ENCODE measurements at regions not wholly inside any gene's neighbourhood (a gene's known extent, or its start where the extent isn't known, plus 50 kb on each side); places are given as distances from the start of the nearest gene placed in this dataset.

- no peak for DNase-seq
Measured at GRCh38 chr11:45472716-45473317, 186.7 kb upstream of the SYT13 start.

- no peak for DNase-seq
Measured at GRCh38 chr11:45471266-45471665, 185.1 kb upstream of the SYT13 start.

- DNase-seq, result no peak
Measured at GRCh38 chr11:45470794-45471167, 184.6 kb upstream of the SYT13 start.

- DNase-seq, result no peak
Measured at GRCh38 chr11:45470151-45470793, 184.1 kb upstream of the SYT13 start.

- no peak for DNase-seq
Measured at GRCh38 chr11:45468267-45468856, 182.2 kb upstream of the SYT13 start.

DNA sequence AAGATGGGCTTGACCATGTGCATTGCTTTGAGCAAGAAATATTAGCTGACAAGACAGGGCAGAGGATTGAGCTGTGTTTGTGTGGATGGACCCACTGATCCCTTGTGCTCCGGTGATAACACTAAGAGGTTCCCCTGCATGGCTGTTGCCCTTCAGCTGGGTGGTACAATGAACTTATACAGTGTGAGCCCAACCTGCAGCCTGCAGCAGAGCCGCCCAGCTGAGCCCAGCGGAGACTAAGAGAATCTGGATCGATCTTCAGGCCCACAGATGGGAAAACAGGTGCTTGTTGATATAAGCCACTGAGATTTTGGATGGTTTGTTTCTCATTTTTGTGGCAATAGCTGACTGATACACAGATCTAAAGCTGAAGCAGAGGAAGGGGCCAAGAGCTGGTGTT lies 177.4 kb upstream of the SYT13 start:
- no peak for DNase-seq

GRCh38 chr11:45461514-45461913 lies 175.4 kb upstream of the SYT13 start:
- no peak for DNase-seq

- no peak for DNase-seq
Measured at GRCh38 chr11:45459491-45459890, 173.3 kb upstream of the SYT13 start.

DNA sequence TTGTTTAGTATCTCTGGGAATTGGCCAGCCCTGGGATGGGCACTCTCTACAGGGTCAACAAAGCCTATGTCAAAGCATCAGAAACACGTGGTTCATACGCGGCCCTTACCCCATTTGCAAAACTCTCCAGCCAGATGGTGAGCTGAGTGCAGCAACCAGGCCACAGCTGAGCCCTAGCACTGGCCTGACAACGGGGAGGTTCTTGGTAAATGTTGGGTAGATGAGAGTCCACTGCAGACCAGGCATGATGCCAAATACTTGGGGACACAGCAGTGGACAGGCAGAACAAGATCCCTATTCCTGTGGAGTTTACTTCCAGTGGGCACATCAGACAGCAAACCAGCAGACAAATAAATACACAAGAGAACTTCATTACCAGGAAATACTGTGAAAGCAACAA lies 172.1 kb upstream of the SYT13 start:
- no peak for DNase-seq

DNA sequence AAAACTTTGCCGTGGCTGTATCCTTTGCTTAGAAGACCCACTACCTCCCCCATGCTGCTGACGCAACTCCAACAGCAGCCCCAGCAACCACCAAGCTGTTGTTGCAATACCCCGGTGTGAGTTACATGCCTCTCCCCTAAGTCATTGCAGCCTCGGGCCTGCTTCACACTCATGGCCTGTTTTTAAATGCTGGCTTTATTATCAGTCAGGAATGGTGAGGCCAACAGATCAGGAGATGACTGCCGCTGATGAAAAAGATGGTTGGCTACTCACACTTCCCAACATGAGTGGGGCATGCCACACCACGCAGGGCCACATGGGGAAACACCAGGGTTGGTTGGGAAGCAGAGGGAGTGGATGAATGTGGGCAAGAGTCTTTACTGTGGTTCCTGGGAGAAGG lies 171.5 kb upstream of the SYT13 start:
- DNase-seq, result no peak

- DNase-seq, result no peak
Measured at GRCh38 chr11:45456686-45457085, 170.5 kb upstream of the SYT13 start.

DNA sequence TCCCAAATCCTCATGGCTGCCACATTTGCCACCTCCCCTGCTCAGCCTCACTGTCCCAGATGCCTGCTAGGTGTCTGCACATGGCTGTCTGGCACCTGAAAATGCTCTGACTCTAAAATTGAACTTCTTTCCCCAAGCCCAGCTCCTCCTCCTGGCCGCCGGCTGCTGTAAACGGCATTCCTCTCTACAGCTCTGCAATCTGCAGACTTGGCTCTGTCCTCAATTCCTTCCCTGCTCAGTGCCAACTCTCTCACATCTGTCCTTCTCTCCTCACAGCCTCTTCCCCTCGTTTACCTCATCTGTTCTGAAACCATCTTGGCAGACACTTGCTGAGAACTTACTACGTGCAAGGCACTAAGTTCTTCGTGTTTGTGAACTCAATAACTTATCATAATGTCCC lies 169.4 kb upstream of the SYT13 start:
- no peak for DNase-seq

DNA sequence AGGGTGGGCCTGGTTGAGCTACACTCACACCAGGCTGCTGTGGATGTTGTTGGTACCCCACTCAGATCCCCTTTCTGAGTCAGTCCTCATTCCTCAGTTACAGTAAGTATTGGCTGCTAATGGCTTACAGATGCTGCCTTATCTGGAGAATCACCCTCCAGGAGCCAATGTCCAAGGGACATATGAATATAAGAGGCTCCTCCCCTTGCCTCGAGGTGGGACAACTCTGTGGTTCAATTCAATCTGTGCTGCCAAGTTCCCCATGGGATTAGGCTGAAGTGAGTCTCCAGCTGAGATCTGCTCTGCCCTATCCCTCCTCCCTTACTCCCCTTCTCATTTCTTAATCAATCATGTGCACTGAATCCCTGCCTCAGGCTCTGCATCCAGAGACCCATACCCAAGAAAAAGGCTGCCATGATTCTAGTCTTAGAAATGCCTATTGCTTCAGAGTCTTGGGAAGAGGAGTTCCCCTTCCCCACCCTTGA lies 168.8 kb upstream of the SYT13 start:
- DNase-seq, result no peak

DNA sequence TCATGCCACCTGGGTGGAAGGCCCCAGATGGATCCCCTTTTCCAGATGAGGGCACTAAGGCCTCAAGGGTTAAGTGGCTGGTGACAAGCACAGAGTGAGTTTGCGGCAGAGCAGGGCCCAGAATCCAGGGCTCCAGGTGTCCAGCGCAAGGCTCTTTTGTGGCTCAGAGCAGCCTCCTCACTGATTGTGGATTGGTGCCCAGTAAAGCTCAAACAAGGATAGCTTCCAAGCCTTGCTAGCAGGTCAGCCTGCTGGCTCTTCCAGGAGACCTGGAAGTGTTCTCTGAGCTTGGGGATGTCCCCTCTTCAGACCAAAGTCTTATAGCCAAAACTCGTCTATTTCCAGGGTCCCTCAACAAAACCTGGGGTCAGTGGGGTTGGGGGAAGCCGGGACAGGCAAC lies 167.6 kb upstream of the SYT13 start:
- DNase-seq, result no peak

DNA sequence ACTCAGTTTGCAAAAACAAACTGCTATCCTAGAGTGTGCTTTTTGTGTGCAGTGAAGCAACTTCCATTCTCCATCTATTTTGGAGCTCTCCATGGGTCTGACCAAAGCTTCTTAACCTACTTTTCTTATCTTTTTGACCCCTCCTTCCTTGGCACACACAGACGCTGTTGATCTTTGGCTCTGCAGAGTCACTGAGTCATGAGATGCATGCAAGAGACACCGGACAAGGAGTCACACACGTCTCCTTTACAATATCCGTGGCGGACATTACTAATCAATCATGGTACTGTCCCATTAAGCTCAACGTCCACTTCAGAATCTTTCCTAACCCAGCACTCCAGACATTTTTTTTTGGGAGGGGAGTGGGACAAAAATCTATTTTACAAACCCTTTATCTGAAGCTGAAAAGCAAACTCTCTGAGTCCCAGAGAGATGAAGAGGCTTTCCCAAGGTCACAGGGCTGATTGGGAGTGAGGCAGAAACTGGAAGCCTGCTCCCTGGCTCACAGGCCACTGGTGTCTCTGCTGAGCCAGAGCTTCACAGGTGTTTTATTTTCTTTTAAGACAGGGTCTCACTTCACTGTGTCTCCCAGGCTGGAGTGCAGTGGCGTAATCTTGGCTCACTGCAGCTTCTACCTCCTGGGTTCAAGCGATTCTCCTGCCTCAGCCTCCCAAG lies 165.8 kb upstream of the SYT13 start:
- no peak for DNase-seq

- DNase-seq, result no peak
Measured at GRCh38 chr11:45450189-45450588, 164.0 kb upstream of the SYT13 start.

DNA sequence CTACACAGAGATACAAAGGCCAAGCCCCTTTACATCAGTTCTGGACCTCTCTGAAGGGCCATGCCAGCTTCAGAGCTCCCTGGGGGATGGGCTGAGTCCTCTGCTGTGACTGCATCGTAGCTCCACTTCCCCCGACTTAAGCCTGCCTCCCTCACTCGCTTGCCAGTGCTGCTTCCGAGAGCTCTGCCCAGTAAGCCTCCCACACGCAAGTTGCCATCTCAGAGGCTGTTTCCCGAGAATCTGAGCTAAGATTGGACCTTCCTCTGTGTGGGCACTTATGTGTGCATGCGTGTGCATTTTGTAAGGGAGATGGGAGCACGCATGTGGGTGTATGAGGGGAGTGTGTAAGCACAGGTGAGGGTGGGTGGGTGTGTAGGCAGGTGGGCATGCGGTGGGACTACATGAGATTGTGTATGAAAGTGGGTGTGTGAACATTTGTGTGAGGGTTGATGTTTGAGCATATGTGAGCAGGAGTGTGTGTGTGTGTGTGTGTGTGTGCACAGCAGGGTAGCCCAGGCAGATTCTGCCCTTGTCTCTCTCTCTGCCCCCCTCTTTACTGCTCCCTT lies 163.0 kb upstream of the SYT13 start:
- no peak for DNase-seq

DNA sequence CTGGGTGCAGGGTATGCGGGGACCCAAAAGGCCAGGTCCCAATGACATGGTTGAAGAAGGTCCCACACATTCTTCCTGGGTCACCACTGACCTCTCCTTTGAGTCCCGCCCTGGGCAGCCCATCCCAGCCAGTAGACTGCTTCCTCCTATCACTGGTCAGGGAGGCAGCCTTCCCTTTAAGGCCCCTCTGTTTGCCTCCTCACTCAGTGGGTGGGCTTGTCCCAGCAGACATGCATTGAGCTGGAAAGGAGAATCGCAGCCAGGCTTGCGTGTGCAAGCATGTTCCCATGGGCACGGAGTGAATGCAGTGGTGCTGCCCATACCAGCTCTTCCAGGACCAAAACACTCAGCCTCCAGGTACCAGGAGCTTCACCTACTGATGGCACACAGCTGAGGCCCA lies 162.4 kb upstream of the SYT13 start:
- DNase-seq, result no peak

DNA sequence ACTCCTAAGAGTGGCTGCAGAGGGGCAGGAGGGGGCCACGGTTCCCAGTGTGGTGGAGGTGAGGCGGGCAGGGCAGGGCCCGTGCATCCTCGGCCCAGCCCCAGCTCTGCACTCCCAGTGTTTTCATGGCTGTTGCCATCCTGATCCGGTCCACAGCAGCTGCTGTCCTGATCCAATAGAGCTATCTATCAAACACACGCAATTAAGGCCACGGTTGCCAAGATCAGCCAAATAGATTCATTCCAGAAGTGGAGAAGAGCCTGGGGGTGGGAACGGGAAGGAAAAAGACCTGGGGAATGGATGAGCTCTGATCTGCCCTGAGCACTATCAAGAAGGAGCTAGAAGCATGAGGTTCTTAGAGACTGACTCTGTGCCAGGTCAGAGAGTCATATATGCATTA lies 160.9 kb upstream of the SYT13 start:
- no peak for DNase-seq

DNA sequence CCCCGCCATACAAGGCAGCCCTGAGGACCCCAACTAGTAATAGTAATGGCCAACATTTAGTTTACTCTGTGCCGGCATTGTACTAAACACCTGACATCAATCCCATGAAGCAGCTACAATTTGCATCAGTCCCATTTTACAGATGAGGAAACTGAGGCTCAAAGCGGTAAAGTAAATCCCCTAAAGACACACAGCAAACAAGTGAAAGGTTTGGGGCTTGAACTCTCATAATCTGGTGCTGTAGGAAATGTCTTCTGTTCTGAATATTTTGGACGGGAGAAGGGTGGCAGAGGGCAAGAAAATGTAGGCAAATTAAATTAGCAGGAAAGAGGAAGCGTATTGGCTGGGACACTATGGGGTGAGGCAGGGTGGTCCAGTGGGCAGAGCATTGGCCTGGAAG lies 160.3 kb upstream of the SYT13 start:
- no peak for DNase-seq

DNA sequence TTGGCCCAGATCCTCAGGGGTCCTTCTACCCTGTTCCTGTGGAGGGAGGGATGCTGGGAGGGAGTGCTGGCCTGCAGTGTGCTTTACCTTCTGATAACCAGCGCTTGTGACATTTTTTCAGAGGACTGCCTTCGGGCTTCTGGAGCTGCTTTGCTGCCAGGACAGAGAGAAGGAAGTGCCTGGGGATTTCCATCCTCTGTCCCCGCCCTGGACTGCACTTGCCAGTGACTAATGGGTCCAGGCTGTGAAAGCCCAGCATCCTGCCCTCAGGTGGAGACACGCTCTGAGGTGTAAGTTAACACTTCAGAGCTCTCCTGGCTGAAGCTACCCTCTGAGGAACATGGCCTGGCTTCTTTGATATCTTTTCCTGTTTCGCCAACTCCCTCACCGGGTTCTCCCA lies 158.7 kb upstream of the SYT13 start:
- DNase-seq, result no peak

- DNase-seq, result no peak
Measured at GRCh38 chr11:45440111-45440510, 154.0 kb upstream of the SYT13 start.

DNA sequence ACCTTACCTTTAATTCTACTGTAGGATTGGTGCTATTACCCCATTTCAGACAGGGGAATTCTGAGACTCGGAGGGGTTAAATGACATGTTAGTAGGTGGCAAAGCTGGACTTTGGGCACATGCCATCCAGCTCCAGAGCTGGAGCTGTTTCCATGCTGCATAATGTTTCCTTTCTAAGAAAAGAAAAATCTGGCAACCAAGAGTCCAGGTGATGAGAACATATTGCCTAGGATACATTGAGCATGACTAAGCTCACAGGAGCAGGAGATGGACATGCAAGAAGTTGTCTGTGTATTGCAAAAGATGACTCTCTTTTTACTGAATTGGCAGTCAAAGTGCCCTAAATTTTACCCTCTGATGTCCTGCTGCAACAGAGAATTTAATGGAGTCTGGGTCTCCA lies 150.8 kb upstream of the SYT13 start:
- no peak for DNase-seq

DNA sequence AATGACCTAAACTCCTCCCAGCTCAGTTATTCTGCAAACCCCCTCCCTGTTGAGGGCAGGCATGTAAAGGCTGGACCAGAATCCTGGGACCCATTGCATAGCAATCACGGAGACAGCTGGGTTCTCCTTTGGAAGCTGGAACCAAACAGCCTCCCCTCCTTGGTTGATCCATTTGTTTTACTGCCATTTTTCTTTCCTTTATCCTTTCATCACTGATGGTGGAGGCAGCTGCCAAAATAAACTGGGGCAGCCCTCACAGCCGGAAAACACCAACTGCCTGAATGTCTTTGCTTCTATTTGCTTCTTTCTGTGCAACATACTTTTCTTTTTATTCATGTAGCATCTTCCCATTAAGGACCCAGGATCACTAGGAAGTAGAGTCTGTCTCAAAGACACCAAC lies 150.0 kb upstream of the SYT13 start:
- no peak for DNase-seq
